Activated naive CD4-positive, alpha-beta T cell treated with anti-CD3 and anti-CD28 coated beads, Interleukin-2, amount 10 ng/mL, durations not matched to agents 7 days and 5 days (primary cell): ENCODE measurements at regions not wholly inside any gene's neighbourhood (a gene's known extent, or its start where the extent isn't known, plus 50 kb on each side); places are given as distances from the start of the nearest gene placed in this dataset.
"Not testable (repeated sequence)": the region's sequence is repeated elsewhere in the genome, so short reads cannot be mapped to it uniquely, and the experiment has no call there.

Experiments
- CTCF ChIA-PET: fragments of 350-600 bp; sonication (Branson Sonifier 250); formaldehyde crosslinking; loops from one replicate; lab custom pipeline; 2021; ENCODE audit warnings: antibody characterized with exemption; lab: Charles Lee
- DNase-seq: peaks from one replicate; pipeline ENCODE4 v3.0.0-alpha.2; 2020
- H3K27ac Mint-ChIP-seq: one replicate; pipeline ENCODE4 v1.8.0; 2021; ENCODE audit warnings: mild to moderate bottlenecking, moderate library complexity, mixed read lengths
- H3K27me3 Mint-ChIP-seq: one replicate; pipeline ENCODE4 v1.8.0; 2021; ENCODE audit warnings: mild to moderate bottlenecking, mixed read lengths
- H3K36me3 Mint-ChIP-seq: one replicate; pipeline ENCODE4 v1.8.0; 2021; ENCODE audit warnings: mixed read lengths
- H3K4me1 Mint-ChIP-seq: one replicate; pipeline ENCODE4 v1.8.0; 2021; ENCODE audit warnings: mixed read lengths
- H3K4me3 Mint-ChIP-seq: one replicate; pipeline ENCODE4 v1.8.0; 2021; ENCODE audit warnings: mild to moderate bottlenecking, moderate library complexity, mixed read lengths
- H3K9me3 Mint-ChIP-seq: one replicate; pipeline ENCODE4 v1.8.0; 2021; ENCODE audit warnings: mixed read lengths

DNA sequence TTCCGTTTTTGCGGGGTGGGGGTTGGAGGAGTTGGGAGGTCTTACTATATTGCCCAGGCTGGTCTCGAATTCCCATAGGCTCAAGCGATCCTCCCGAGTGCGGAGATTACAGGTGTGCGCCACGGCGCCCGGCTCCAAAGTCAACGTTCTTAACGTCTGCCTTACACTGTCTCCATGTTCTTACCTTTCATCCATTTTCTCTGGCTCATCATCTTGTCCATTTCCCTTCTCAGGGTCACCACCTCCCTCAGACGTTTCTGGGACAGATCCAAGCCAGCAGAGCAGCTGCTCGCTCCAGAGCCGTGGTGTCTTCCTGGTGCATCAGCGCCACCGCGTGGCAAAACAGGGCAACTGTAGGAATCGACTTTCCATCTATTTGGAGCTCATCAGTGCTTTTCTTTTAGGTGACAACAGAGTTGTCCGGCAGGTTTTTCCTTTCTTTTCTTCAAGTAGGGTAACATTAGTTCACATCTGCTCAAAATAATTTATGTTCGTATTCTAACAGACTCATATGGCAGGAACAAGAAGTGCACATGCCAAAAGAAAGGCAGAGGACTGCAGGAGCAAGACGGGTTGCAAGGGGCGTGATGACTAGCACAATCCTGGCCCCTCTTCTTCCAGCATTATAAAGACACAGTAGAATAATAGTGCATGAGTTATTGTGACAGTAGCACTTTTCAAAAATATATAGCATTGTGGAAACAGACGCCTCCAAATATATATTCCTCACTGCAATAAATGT is 103.1 kb upstream of the ABCC4 start:
- DNase-seq, result peak; percentile 83
- Mint-ChIP-seq H3K27me3 (peaks cover 14% of the 10 kb centered on the region), H3K27ac (no peak overlapping the region), H3K4me3 (peak overlapping the region; percentile 78), H3K36me3 (no peaks in the 10 kb centered on the region), H3K9me3 (no peaks in the 10 kb centered on the region), H3K4me1 (peaks cover 12% of the 10 kb centered on the region)
- CTCF ChIA-PET, result interaction anchor here (0.6 to 9.0 kb wide), 38 partner anchors 9 to 970 kb away, joined by 3 to 207 read pairs (median 4); no protein-coding TSS in a partner anchor

DNA sequence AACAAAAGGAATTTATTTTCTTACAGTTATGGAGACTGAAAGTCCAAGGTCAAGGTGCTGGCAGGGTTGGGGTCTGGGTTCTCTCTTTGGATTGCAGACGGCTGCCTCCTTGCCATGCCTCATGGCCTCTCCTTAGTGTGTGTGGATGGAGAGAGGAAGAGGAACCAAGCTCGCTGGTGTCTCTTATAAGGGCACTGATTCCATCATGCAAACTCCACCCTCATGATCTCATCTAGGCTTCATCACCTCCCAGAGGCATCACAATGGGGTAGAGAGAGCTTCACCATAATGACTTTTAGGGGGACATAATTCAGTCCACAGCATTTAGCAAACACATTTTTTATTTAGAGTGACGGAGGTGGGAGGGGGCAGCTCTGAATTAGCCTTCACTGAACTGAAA is 104.9 kb upstream of the ABCC4 start:
- Mint-ChIP-seq H3K9me3 (no peaks in the 10 kb centered on the region), H3K27ac (no peak overlapping the region)
- CTCF ChIA-PET, result interaction anchor here (1.1 to 9.0 kb wide), 6 partner anchors 14 to 271 kb away, joined by 3 to 207 read pairs (median 8); no protein-coding TSS in a partner anchor

DNA sequence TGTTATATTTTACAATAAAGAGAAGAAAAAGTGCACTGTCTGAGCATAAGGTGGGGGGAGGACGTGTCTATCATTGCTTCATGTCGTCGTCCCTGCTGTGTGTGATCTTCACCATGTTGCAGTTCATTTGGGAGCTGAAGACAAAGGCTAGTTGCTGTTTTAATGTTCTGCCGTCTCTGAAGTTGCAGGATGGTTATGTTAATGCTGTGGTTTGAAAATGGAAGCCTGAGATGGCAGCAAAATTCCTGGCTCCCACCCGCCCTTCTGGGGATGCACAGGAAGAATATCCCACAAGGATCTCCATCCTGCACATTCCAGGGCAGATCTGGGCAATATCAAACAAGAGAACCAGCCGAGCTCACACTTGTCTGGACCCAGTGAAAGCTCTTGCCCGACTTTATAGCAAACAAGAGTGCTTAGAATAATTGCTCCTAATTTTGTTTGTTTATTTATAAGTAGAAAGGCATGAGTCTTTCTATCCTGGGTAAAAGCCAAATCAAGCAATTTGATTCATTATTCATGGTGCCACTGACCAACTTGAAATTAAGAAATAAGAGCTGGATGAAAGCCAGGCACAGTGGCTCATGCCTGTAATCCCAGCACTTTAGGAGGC is 110.3 kb upstream of the ABCC4 start:
- H3K9me3 Mint-ChIP-seq, result no peaks in the 10 kb centered on the region
- H3K36me3 Mint-ChIP-seq, result no peaks in the 10 kb centered on the region
- no peak overlapping the region for H3K27ac Mint-ChIP-seq
- CTCF ChIA-PET, result interaction anchor here (1.1 to 1.5 kb wide), 2 partner anchors 220 to 222 kb away, joined by 3 to 4 read pairs; no protein-coding TSS in a partner anchor
- no peak for DNase-seq
- no peak overlapping the region for H3K4me3 Mint-ChIP-seq
- no peaks in the 10 kb centered on the region for H3K27me3 Mint-ChIP-seq
- H3K4me1 Mint-ChIP-seq, result no peaks in the 10 kb centered on the region

More for the DNA sequence above, 104.9 kb upstream of the ABCC4 start:
- Mint-ChIP-seq H3K4me3 (no peak overlapping the region), H3K27me3 (peaks cover 11% of the 10 kb centered on the region), H3K4me1 (peaks cover 12% of the 10 kb centered on the region), H3K36me3 (no peaks in the 10 kb centered on the region)
- DNase-seq, result no peak

DNA sequence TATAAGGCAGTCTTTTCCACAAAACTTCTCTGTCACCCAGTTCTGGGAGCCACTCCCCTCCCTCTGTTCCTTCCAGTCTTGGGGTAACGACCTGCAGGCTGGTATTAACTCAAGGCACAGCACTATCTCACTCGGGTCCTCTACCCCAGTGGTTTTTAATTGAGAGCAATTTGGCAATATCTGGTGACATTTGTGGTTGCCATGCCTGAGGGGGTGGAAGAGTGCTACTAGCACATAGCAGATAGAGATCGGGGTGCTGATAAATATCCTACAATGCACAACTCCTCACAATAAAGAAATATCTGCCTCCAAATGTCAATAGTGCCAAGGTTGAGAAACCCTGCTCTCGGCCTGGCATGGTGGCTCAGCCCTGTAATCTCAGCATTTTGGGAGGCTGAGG is 117.7 kb upstream of the ABCC4 start:
- Mint-ChIP-seq H3K27me3 (peaks cover 20% of the 10 kb centered on the region), H3K36me3 (peaks cover 2% of the 10 kb centered on the region), H3K27ac (no peak overlapping the region), H3K4me1 (no peaks in the 10 kb centered on the region), H3K9me3 (peaks cover 2% of the 10 kb centered on the region), H3K4me3 (no peak overlapping the region)
- no peak for DNase-seq
- CTCF ChIA-PET, result interaction anchor here (1.4 kb wide), 1 partner anchor 747 kb away, joined by 3 read pairs; no protein-coding TSS in a partner anchor

DNA sequence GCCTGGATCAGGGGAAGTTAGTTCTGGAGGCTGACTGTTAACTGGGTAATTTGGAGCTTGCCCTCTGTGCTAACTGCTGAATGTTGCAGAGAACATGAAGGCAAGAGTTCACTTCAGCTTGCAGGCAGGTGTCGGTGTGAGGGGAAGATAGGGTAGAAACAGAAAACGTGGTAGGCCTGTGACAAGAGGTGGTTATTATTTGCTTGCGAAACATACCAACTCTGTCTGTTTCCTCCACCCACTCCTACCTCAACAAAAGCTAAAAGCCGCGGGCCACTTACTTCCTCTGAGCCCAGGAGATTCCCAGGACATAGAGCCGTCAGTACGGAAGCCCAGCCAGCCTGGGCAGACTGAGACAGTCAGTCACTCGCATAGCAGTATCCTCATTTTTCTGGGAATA is 119.2 kb upstream of the ABCC4 start:
- CTCF ChIA-PET, result interaction anchor here (0.7 to 1.7 kb wide), 2 partner anchors 15 to 229 kb away, joined by 3 to 5 read pairs; no protein-coding TSS in a partner anchor
- H3K9me3 Mint-ChIP-seq, result peaks cover 2% of the 10 kb centered on the region
- no peak overlapping the region for H3K27ac Mint-ChIP-seq
- no peaks in the 10 kb centered on the region for H3K4me1 Mint-ChIP-seq
- H3K27me3 Mint-ChIP-seq, result peaks cover 21% of the 10 kb centered on the region
- H3K36me3 Mint-ChIP-seq, result peaks cover 2% of the 10 kb centered on the region
- DNase-seq, result no peak
- no peak overlapping the region for H3K4me3 Mint-ChIP-seq

DNA sequence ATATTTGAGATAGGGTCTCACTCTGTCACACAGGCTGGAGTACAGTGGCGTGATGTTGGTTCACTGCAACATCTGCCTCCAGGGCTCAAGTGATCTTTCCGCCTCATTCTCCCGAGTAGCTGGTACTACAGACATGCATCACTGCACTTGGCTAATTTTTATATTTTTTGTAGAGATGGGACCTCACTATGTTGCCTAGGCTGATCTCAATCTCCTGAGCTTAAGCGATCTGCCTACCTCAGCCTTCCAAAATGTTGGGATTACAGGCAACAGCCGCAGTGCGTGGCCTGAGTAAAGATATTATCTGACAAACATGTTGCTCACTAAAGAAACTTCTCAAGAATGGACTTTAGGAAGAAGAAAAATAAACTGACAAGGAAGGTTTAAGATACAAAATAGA is 125.4 kb upstream of the ABCC4 start:
- DNase-seq, result no peak
- no peak overlapping the region for H3K27ac Mint-ChIP-seq
- H3K9me3 Mint-ChIP-seq, result peaks cover 2% of the 10 kb centered on the region
- H3K27me3 Mint-ChIP-seq, result peaks cover 4% of the 10 kb centered on the region
- H3K4me3 Mint-ChIP-seq, result no peak overlapping the region
- no peaks in the 10 kb centered on the region for H3K4me1 Mint-ChIP-seq
- CTCF ChIA-PET, result interaction anchor here (0.7 to 0.9 kb wide), 2 partner anchors 22 to 47 kb away, joined by 3 read pairs; no protein-coding TSS in a partner anchor
- H3K36me3 Mint-ChIP-seq, result peaks cover 2% of the 10 kb centered on the region

DNA sequence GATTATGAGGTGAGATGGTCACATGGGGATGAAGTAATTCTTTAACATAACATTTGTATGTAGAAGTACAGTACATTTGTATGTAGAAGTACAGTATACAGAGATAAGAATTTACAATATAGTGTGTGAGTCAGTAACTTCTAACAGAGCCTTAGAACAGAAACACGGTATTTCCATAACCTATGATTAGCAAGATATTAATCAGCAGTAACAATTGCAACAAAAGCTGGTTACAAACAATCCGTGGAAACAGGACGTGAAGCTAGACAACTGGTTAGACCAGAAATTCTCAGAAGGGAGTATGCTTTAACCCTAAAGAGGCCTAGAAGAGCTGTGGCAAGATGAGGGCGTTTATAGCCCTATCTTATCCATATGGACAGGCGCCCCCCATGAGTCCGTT is 122.0 kb upstream of the CLDN10 start:
- H3K9me3 Mint-ChIP-seq, H3K4me1 Mint-ChIP-seq, H3K36me3 Mint-ChIP-seq, CTCF ChIA-PET, H3K27ac Mint-ChIP-seq, H3K4me3 Mint-ChIP-seq, H3K27me3 Mint-ChIP-seq, DNase-seq: not testable (repeated sequence)

DNA sequence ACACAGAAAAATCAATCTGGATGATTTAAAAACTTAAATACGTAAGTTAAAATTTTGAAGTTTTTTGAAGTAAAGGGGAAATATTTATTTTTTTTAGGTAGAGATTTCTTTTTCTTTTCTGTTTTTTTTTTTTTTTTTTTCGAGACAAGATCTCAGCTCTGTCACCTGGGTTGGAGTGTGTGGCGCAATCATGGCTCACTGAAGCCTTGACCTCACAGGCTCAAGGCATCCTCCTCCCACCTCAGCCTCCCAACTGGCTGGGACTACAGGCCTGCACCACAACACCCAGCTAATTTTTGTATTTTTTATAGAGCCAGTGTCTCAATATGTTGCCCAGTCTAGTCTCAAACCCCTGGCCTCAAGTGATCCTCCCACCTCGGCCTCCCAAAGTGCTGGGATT is 120.4 kb upstream of the CLDN10 start:
- no peak for DNase-seq
- Mint-ChIP-seq H3K9me3 (no peaks in the 10 kb centered on the region), H3K4me1 (no peaks in the 10 kb centered on the region), H3K27ac (no peak overlapping the region), H3K36me3 (no peaks in the 10 kb centered on the region), H3K4me3 (no peak overlapping the region), H3K27me3 (no peaks in the 10 kb centered on the region)
- CTCF ChIA-PET, result interaction anchor here (2.1 kb wide), 1 partner anchor 28 kb away, joined by 5 read pairs; no protein-coding TSS in a partner anchor

DNA sequence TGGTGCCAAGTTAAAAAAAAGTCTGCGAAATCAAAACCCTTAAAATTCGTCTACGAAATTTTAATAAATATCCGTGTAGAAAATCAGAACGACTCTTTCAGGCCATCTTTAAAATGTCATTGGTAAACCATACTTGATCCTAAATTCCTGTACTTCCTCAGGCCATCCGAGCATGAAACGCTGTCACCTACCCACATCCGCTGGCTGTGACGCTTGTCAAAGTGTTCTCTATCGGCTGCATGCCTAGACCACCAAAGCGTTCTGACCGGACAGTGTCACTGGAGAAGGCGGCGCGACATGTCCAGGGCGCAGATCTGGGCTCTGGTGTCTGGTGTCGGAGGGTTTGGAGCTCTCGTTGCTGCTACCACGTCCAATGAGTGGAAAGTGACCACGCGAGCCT is 119.0 kb upstream of the CLDN10 start:
- Mint-ChIP-seq H3K4me3 (no peak overlapping the region), H3K36me3 (no peaks in the 10 kb centered on the region), H3K27ac (no peak overlapping the region), H3K9me3 (no peaks in the 10 kb centered on the region), H3K27me3 (no peaks in the 10 kb centered on the region), H3K4me1 (no peaks in the 10 kb centered on the region)
- no peak for DNase-seq
- CTCF ChIA-PET, result interaction anchor here (2.1 kb wide), 1 partner anchor 29 kb away, joined by 5 read pairs; no protein-coding TSS in a partner anchor

DNA sequence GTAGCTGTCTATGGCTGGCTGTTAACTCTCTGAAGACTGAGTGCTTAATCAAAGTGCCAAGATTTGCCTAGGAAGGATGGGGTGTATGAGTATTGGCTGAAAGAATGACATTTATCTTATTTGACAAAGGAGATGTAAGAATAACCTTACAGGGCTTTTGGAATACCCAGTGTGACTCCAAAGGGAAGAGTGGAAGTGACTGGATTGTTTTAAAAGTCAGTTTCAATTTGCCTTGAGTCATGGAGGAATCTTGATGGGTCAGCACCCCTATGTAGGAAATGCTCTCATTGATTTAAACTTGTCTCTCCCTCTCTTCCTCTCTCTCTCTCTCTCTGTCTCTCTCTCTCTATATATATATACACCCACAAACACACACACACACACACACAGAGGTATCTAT is 118.4 kb upstream of the CLDN10 start:
- DNase-seq, result no peak
- Mint-ChIP-seq H3K27me3 (no peaks in the 10 kb centered on the region), H3K4me1 (no peaks in the 10 kb centered on the region), H3K36me3 (no peaks in the 10 kb centered on the region), H3K27ac (no peak overlapping the region), H3K9me3 (no peaks in the 10 kb centered on the region), H3K4me3 (no peak overlapping the region)
- CTCF ChIA-PET, result no interaction called here

DNA sequence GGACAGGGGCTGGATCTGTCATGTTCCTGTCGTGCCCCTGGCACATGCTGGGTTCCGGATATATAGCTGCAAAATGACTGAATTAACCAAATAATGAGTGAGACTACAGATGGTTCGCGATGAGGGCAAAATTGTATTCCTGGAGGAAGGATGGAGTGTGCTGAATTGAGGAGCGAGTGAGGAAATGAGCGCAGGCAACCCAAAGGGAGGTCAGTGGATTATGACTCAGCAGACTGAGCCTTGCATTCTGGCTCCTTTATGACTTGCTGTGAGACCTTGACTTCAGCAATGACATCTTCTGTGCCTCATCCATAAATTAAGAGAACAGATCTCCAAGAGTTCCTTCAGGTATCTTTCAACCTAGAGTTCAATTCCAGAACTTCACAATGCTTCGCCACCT is 115.0 kb upstream of the CLDN10 start:
- Mint-ChIP-seq H3K4me3 (no peak overlapping the region), H3K27me3 (no peaks in the 10 kb centered on the region), H3K4me1 (no peaks in the 10 kb centered on the region), H3K36me3 (no peaks in the 10 kb centered on the region), H3K9me3 (no peaks in the 10 kb centered on the region), H3K27ac (no peak overlapping the region)
- CTCF ChIA-PET, result no interaction called here
- no peak for DNase-seq

DNA sequence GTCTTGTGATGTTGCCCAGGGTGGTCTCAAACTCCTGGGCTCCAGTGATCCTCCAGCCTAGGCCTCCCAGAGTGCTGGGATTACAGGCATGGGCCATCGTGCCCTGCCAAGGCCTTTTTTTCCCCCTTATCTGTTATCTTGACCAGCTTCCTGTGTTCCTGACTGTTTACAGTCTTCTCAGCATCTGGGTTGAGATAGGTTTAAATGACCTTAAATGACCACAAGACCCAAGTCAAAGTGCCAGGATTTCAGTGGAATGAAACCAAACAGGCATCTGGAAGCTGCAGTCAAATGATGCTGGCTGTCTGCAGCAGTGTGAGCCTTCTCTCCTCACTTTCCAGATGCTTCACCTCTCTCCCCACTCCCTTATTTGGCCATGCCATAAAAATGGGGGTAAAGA is 114.2 kb upstream of the CLDN10 start:
- Mint-ChIP-seq H3K27ac (no peak overlapping the region), H3K27me3 (no peaks in the 10 kb centered on the region), H3K4me3 (no peak overlapping the region), H3K4me1 (no peaks in the 10 kb centered on the region), H3K36me3 (no peaks in the 10 kb centered on the region), H3K9me3 (no peaks in the 10 kb centered on the region)
- CTCF ChIA-PET, result no interaction called here
- no peak for DNase-seq

DNA sequence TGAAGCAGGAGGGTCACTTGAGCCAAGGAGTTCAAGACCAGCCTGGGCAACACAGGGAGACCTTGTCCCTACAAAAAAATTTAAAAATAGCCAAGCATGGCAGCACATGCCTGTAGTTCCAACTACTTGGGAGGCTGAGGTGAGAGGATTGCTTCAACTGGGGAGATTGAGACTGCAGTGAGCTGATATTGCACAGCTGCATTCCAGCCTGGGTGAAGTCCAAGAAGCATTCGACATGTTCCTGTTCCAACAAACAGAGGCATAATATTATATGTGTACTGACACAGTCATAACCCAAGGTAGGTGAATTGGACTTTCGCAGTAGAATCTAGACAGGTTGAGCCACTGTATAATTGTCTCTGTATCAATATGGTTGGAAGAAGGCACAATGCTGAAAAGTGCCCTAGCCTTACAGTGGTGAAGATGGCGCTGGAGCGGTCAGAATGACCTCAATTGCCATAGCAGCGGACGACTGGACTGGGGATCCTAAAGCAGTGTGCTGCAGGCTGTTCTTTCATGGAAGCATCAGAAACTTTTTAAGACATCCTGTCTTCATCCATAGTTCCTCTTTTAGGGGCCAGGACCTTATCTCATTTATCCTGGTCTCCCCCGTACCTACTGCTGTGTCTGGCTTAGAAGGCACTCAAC is 112.0 kb upstream of the CLDN10 start:
- CTCF ChIA-PET, result no interaction called here

DNA sequence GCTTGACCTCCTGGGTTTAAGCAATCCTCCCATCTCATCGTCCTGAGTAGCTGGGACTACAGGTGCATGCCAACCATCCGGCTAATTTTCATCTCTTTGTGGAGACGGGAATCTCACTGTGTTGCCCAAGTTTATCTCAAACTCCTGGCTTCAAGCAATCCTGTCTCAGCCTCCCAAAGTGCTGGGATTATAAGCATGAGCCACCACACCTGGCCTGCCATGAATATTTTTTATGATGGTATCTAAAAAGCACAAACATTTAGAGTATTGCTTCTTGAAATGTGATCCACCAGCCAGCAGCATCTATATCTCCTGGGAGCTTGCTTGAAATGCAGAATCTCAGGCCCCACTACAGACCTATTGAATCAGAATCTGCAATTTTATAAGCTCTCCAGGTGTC is 111.2 kb upstream of the CLDN10 start:
- CTCF ChIA-PET, result no interaction called here
- H3K36me3 Mint-ChIP-seq, result no peaks in the 10 kb centered on the region
- H3K27me3 Mint-ChIP-seq, result no peaks in the 10 kb centered on the region
- no peak for DNase-seq
- no peak overlapping the region for H3K4me3 Mint-ChIP-seq
- no peaks in the 10 kb centered on the region for H3K4me1 Mint-ChIP-seq
- H3K27ac Mint-ChIP-seq, result no peak overlapping the region
- no peaks in the 10 kb centered on the region for H3K9me3 Mint-ChIP-seq

More for the DNA sequence above, 112.0 kb upstream of the CLDN10 start:
- H3K4me3 Mint-ChIP-seq, result no peak overlapping the region
- H3K36me3 Mint-ChIP-seq, result no peaks in the 10 kb centered on the region
- H3K27me3 Mint-ChIP-seq, result no peaks in the 10 kb centered on the region
- no peaks in the 10 kb centered on the region for H3K9me3 Mint-ChIP-seq
- no peak for DNase-seq
- no peak overlapping the region for H3K27ac Mint-ChIP-seq
- H3K4me1 Mint-ChIP-seq, result no peaks in the 10 kb centered on the region
